NT2/D1 (cell line): ENCODE measurements at regions not wholly inside any gene's neighbourhood (a gene's known extent, or its start where the extent isn't known, plus 50 kb on each side); places are given as distances from the start of the nearest gene placed in this dataset.

ENCODE experiments used
- SUZ12 ChIP-seq: IDR thresholded peaks from 2 replicates; pipeline ENCODE4 v1.6.1; 2011; ENCODE audit not compliant: insufficient read length, insufficient read depth; ENCODE audit errors: extremely low read depth
- YY1 ChIP-seq: IDR thresholded peaks from 2 replicates; pipeline ENCODE4 v1.6.1; 2011; ENCODE audit not compliant: insufficient read length, insufficient read depth
- ZNF274 ChIP-seq: IDR thresholded peaks from 2 replicates; pipeline ENCODE4 v1.6.1; 2011; ENCODE audit warnings: mild to moderate bottlenecking, low read depth, low read length

GRCh38 chr5:175123542-175123941, 320.4 kb downstream of the DRD1 start:
- TF ChIP-seq SUZ12 (no peak), YY1 (no peak), ZNF274 (no peak)
